Activated CD8-positive, alpha-beta memory T cell treated with anti-CD3 and anti-CD28 coated beads for 1 hour (primary cell): ENCODE measurements at regions not wholly inside any gene's neighbourhood (a gene's known extent, or its start where the extent isn't known, plus 50 kb on each side); places are given as distances from the start of the nearest gene placed in this dataset.

Experiments
- DNase-seq, 2 donors: peaks; one replicate each; pipeline ENCODE4 v3.0.0-alpha.2; 2020; ENCODE audit warnings: low read depth in 1 of 2; ENCODE audit errors: extremely low read depth in 1 of 2

DNA sequence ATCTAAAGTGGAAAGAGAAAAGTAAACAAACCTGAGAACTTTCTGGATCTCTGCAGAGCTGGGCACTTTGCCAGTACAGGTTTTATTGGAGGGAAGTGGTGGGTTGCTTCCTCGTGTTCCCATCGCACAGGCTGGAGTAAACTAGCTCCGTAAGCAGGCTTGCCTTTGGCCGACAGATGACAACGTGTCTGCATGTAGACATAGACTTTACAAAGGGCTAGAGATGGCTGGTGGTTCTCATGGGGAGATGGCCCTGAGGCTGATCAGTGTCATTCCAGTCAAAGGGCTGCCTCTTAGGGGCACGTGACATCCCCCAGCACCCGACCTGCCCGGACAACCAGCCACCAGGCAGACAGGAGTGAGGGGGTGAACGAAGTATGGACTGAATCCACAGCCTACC, 98.8 kb downstream of the YTHDF1 start:
- DNase-seq, result no peak

DNA sequence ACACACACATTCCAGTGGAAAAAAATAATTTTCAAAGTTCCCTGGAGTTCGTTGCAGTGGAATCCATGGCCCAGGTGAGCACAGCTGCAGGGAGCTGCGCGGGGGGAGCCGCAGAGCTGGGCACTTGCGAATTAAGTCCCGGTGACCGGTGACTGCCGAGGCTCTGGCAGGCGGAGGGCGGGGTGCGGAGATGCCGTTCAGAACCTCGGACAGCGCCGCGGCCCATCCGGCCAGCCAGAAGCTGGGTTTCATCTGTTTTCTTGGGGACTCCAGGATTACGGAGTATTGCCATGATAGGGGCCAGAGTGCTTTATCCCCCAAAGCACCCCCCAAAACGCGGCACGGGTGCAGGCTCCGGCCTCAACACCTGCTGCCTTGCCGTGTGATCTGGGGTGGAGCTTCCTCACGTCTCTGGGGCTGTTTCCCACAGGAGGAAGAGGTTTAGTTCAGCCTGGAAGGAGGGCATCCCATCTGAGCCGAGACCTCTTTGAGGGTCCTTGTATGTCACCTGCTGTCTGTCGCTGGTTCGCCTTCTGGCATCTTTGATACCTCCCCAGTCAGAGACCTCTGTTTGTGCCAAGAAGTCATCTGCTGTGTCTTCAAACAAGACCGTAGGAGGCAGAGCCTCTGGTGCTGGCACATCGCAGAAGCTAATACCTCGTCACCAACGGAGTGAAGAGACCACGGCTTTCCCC, 99.4 kb downstream of the YTHDF1 start:
- no peak for DNase-seq

DNA sequence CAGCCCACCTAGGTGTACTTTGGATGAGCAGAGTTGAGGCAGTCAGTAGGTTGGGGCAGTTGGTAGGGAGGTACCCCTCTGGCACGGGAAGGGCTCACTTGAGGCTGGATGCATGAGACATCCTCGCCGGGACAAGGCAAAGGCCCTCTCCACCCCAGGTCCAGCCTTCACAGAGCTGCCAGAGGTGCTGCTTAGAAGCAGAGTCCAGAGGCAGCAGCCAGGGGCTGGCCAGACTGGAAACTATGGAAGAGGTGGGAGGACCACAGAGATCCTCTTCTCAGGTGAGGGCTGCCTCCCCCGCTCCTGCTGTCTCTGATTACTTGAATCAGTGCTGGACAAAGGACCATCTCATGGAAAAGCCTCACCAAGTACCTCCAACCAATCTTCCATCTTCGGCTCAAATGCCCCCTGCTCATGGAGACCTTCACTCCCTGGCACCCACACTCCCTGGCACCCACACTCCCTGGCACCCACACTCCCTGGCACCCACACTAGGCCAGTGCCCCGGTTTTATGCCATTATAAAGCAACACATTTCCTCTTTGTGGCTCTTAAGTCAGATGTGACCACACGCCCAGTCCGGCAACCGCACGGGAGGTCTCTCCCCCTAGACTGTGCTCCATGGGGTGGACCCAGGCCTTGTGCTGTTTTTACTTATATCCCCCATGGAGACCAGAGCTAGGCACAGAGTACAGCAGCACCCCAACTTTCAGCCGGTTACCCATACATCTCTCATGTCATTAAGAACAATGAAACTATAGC, 100.1 kb downstream of the YTHDF1 start:
- no peak for DNase-seq

DNA sequence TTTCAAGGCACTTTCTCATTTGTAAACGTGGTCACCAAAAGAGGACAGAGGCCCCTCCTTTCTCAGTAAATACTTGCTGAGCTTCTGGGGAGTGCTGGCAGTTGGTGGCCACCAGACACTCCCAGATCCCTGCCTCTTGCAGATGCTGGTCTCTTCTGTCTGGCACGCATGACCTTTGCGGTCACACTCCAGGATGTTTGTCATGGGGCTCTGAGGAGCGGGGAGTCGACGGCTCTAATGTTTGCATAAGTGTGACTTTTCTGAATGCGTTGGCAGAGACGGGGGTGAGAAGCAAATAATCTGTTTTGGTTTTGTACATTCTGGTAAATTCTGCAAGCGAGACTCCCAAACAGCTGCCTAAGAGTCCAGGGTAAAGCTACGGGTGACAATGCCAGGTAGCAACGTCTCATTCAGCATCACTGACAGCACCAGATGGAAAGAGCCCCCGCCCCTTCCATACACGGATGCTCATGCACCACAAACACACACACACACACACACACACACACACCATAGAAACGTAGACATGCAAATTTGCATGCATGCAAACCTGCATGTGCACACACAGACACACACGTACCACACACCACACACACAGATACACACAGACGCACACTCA, 101.1 kb downstream of the YTHDF1 start:
- no peak for DNase-seq

DNA sequence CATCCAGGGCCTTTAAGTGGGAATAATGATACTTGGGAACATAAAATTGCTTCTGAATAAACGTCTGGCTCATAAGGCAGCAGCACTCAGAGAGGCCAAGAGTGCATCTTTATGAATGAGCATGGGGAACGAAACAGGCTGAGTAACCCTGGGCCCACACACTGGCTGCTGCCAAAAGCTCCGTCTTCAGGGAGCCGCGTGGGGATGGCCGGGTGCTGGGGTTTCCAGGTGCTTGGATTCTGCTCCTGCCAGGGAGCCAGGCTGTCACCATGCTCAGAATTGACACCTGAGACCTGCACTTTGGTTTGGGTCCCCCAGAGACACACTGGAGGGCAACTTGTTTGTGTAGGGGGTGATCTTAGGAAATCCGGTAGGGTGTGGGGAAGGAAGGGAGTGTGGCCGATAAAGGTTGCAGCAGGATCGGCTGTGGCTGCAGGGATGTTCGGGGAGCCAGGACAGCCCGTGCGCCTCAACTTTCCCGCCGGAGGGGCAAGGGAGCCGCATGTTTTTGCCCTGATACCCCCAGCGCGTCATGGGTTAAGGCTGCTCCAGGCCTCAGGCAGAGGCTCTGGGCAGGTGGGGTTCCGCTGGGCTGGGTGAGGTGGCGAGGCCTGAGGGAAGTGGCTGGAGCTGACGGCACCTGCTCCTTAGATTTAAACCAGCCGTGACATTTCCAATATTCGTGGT, 101.8 kb downstream of the YTHDF1 start:
- no peak for DNase-seq

DNA sequence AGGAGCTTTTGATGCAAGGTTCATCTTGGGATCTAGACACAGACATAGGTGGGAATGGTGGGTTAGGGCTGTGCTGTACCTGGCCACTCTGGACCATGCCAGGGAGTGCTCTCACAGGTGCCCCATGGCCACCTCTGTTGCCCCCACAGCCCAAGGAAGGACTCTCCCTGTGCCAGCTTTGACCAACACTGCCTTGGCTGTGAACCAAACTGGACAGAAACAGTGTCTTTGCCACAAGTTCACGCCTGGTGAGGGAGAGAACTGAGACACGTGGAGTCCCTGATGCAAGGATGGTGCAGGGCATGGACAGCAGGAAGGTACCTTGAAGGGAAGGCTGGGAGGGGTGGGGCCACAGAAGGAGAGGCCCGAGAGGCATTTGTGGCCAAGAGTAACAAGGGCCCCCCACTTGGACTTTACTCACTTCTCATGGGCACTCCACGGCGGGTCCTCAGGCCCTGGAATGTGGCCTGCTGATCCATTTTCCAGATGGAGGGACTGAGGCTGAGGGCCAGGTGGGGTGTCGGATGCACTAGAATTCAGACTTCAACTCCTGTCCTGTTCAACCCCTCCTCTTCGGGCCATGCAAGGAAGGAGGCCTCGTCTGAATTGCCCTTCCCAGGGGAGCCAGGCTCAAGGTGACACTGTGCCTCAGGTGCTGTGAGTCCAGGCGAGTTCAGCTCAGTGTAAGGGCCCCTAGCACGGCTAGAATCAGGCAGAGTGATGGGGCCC, 103.3 kb downstream of the YTHDF1 start:
- DNase-seq, result no peak

DNA sequence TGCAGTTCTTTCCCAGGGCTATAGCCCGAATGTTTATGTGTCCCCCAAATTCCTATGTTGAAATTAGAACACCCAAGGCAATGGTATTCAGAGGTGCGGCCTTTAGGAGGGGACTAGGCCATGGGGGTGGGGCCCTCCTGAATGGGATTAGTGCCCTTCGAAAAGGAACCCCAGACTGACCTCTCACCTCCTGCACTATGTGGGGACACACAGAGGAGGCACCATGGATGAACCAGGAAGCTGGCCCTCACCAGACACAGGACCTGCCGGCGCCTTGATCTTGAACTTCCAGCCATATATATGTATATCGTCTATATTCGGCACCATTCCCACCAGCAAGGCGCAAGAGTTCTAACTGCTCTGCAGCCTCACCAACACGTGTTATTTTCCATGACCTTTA, 101.5 kb upstream of the BHLHE23 start:
- no peak for DNase-seq

DNA sequence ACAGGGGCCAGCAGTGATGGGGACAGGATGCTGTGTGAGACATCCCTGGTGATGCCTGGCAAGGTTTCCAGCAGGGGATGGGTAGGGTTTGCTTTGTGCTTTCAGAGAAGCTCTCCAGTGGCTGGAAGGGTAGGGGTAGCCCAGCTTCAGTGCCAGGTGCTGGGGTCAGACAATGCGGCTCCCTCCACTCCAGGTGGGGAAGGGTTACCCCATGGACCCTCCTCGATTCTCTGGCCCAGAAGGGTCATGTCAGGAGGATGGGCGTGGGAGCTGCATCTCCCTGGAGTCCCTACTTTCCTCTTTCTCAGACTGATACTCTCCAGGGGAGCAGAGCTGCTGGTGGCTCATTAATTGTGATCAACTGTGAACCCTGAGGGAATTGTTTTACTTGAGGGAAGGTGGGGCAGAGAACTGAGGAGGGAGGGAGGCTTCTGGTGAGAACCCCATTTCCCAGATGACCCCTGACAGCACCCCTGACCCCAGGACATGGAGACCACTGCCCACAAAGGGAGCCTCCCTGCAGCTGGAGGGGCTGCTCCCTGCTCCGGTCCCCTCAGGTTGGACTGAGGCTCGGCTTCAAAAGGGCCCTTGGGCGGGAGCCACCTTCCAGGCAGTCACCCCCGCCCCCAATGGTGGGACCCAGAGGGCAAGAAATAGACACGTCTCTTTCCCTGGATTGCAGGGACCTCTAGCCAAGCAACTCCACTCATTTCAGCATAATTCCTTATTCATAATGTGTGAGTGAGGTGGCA, 100.9 kb upstream of the BHLHE23 start:
- no peak for DNase-seq

DNA sequence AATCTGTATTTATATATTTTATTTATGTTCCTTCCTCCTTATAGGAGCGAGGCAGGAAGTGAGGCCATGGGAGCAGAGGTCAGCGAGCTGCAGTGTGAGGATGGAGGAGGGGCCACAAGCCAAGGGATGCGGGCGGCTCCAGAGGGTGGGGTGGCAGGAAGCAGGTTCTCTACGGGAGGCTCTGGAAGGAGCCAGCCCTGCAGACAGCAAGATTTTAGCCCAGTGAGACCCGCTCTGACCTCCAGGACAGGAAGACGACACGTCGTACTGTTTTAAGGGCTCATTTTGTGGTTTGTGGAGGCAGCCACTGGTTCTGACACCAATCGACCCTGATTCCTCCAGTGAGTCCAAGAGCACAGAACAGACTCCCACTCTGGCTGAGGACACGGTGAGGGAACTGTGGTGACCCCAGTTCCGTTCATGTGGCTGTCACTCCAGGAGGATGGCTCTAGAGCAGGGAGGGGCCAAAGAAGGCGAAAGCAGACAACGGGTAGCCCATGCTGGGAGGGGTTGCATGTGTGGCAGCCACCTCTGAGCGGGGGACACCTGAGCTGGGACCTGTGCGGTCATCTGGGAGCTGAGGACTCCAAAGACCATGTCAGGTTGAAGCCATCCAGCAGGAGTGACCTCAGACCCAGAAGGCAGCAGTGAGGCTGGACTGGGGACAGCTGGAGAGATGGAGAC, 100.1 kb upstream of the BHLHE23 start:
- DNase-seq, result no peak

DNA sequence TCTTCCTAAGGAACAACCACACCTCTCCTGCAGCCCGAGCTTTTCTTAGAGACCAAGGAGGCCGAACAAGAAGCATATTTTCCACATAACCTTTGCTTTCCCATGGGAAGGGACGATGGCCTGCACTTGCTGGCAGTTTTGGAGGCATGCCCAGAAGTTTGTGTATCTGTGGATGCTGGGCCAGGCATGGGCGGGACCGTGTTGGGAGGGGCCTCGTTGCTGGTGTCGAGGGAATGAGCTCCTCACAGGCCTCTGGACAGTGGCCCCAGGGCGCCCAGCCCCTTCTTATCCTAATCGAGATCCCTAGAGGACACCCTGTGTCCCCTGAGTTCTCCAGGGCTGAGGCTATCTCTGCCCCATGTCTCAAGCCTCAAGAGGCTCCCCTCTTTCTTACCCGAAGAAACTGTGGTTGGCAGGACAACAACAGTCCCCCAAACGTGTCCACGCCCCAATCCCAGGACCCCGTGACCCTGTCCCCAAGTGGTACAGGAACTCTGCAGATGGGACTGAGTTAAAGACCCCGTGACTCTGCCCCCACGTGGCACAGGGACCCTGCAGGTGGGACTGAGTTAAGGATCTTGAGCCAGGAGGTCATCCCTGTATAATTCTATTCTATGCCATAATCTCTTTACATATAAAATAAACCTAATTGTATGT, 99.5 kb upstream of the BHLHE23 start:
- no peak for DNase-seq

DNA sequence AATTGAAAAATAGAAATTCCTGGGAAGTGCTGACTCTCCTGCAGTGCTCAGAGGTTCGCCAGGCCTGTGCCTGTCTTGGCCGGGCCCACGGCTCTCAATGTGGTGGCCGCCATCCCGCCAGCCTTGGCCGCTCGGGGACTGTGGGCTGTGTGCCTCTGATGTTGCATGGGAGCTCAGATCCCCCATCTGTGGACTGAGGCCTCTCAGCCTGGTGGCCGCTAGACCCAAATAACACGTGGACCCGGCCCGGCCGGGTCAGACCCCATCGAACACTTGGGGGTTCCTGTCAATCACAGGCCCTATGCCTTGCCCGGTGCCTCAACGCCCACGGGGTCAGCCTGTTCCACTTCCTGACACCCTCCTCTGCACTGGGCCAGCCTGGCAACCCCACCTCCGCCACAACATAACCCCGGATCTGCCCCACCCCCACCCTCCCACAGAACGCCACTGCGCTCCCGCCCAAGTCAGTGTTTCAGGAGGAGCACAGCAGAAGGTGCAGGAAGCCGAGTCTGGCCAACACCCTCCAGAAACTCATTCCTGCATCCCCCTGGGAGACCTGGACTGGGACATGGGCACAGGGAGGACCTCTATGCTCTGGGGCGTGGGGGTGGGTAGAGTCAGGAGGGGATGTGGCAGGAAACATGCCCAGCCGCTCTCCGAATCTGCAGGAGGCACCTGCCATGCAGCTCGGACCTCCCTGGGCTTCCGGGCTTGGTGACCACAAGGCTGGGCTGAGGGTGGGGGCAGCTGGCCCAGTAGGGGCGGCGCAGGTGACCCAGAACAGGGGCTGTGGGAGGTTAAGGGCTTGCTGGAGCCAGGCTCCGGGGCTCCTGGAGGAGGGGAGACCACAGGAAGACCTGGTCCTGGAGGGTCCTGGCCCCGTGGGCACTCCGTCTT, 98.7 kb upstream of the BHLHE23 start:
- DNase-seq, result no peak

DNA sequence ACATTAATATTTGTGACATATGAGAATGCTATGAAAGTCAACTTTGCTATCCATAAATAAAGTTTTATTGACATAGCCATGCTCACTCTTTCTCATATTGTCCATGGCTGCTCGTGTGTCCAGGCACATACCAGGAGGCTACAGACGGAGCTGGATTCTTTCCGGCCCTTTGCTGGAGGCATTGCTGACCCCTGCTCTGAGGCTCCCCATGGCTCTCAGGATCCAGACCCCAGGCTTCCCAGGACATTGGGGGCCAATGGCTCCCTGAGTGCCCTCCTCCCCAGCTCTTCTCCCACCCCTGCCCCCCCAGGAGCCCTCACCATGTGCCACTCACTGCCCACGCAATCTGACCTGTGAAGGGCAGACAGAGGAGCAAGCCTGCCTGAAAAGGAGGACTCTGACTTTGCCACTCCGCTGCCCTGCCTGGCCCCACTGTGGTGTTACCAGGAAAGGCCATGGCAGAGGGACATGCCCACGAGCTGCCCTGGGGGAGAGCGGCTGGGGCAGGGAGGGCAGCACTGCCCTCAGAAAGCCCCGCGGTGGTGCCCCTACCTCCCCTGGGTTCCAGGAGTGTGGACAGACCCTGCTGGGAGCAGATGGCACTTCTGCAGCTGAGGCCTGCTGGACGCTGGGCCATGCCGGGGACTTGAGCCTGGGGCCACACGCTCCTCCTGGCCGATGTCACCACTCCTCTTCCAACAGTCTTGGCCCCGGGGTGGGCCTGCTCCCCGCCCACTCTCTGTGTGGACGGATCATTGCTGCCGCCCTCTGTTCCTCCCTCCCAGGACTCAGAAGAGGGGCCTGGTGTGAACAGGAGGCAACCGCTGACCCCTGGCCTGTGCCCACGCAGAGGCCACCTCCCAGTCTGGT, 97.8 kb upstream of the BHLHE23 start:
- no peak for DNase-seq

DNA sequence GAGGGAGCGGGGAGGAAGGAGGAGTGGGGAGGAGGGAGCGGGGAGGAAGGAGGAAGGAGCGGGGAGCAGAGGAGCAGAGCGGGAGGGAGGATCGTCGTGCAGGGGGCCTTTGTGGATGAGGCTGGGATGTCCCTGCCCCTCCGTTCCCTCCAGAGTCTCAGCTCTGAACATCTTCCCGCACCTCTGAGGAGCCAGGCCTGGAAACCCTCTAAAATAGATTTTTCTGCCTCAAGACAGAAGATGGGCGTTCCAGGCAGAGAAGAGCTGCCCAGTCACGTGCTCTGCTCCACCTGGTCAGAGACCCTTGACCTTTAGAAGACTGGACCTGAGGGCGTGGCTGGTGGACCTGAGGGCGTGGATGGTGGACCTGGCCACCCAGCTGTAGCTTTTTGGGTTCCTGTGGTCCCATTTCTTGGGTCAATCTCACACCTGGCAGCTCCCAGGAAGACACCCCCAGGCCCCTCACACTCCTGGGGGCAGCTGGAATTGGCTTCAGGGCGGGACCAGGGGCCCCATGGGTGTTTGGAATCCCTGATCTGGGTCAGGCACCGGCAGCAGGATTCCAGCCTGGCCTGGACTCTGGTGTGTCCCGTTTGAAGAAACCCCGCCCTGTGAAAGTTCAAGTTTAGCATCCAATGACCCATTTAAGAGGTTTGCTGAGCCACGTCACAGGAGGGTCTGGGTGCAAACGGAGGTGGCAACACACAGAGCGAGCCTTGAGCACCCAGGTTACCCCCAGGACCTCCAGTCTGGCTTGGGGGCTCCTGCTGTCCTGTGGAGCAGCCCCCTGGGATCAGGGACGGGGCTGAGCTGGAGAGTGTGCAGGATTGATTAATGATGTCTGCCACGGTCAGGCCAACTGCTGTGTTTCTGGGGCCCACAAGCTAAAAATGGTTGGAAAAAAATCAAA, 96.9 kb upstream of the BHLHE23 start:
- no peak for DNase-seq

DNA sequence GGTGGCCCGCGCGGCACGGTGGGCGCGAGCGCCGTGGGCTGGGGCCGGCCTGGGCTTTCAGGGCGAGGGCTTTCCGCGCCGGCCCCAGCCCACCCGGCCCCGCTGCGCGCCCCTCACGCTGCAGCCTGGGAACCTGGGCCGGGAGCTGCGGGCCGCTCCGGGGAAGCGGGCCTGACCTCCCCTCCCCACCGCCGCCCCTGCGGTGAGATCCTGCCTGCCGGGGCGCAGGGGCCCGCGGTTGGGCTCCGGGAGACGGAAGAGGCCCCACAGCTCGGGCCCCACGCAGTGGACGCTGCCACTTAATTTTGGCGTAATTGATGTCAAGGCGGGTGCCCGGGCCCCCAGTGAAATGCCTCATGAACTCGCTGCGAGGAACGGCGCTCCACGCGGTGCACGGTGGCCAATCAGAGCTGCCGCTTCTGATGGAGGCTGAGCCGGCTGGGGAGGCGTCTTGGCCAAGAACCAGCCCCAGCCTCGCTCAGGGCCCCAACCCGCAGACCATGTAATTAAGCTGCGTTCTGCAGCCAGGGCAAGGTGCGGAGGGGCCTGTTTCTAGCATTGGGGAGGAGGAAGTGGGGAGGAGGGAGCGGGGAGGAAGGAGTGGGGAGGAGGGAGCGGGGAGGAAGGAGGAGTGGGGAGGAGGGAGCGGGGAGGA, 96.1 kb upstream of the BHLHE23 start:
- peak; percentile 7 to 47 for DNase-seq
